Stimulated activated naive CD8-positive, alpha-beta T cell treated with anti-CD3 and anti-CD28 coated beads, Interleukin-15, Interleukin-2, amounts not matched to agents 100 ng/mL and 50 ng/mL, for 24 hours (primary cell): ENCODE measurements at regions not wholly inside any gene's neighbourhood (a gene's known extent, or its start where the extent isn't known, plus 50 kb on each side); places are given as distances from the start of the nearest gene placed in this dataset.

ENCODE experiments used
- H3K27ac Mint-ChIP-seq: one replicate; pipeline ENCODE4 v1.8.0; 2021; ENCODE audit warnings: mild to moderate bottlenecking, mixed read lengths
- H3K27me3 Mint-ChIP-seq: one replicate; pipeline ENCODE4 v1.8.0; 2021; ENCODE audit warnings: mixed read lengths
- H3K36me3 Mint-ChIP-seq: one replicate; pipeline ENCODE4 v1.8.0; 2021; ENCODE audit warnings: low read depth, mixed read lengths
- H3K4me1 Mint-ChIP-seq: one replicate; pipeline ENCODE4 v1.8.0; 2021; ENCODE audit warnings: low read depth, mixed read lengths
- H3K4me3 Mint-ChIP-seq: one replicate; pipeline ENCODE4 v1.8.0; 2021; ENCODE audit warnings: mild to moderate bottlenecking, mixed read lengths
- H3K9me3 Mint-ChIP-seq: one replicate; pipeline ENCODE4 v1.8.0; 2021; ENCODE audit warnings: mixed read lengths

- Mint-ChIP-seq H3K4me3 (no peak overlapping the region), H3K27me3 (peaks cover 36% of the 10 kb centered on the region)
These were observed 60.3 kb downstream of the SEC61B start for GRCh38 chr9:99282406-99282805.

GRCh38 chr9:99285965-99286364, 63.9 kb downstream of the SEC61B start:
- Mint-ChIP-seq H3K9me3 (no peaks in the 10 kb centered on the region), H3K4me3 (no peak overlapping the region), H3K27me3 (peaks cover 42% of the 10 kb centered on the region), H3K4me1 (no peaks in the 10 kb centered on the region), H3K36me3 (no peaks in the 10 kb centered on the region), H3K27ac (no peak overlapping the region)

More at GRCh38 chr9:99282406-99282805, 60.3 kb downstream of the SEC61B start:
- no peaks in the 10 kb centered on the region for H3K36me3 Mint-ChIP-seq
- no peaks in the 10 kb centered on the region for H3K4me1 Mint-ChIP-seq
- no peaks in the 10 kb centered on the region for H3K9me3 Mint-ChIP-seq
- no peak overlapping the region for H3K27ac Mint-ChIP-seq

DNA sequence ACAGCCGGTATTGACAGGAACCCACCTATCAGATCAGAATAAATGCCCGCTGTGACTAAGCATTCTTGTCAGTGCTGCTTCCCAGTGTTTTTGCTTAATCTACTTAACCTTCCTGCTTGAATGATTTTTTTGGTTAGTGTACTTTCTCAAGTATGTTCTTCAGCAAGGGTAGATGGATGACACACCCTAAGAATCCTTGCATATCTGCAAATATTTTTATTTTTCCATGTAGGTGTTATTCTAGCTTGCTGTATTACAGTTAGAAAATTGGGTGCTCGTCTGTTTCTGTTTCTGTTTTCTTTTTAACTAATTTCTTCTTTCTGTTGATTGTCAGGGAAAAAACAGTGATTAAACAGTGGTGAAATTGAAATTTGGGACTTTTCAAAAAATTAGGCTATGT, 64.5 kb downstream of the SEC61B start:
- Mint-ChIP-seq H3K27me3 (peaks cover 42% of the 10 kb centered on the region), H3K4me3 (no peak overlapping the region), H3K36me3 (no peaks in the 10 kb centered on the region), H3K4me1 (no peaks in the 10 kb centered on the region), H3K9me3 (no peaks in the 10 kb centered on the region), H3K27ac (no peak overlapping the region)

- Mint-ChIP-seq H3K9me3 (no peaks in the 10 kb centered on the region), H3K36me3 (no peaks in the 10 kb centered on the region), H3K27me3 (peaks cover 42% of the 10 kb centered on the region), H3K4me1 (no peaks in the 10 kb centered on the region), H3K27ac (no peak overlapping the region), H3K4me3 (no peak overlapping the region)
These were observed 65.6 kb downstream of the SEC61B start for GRCh38 chr9:99287641-99288040.

DNA sequence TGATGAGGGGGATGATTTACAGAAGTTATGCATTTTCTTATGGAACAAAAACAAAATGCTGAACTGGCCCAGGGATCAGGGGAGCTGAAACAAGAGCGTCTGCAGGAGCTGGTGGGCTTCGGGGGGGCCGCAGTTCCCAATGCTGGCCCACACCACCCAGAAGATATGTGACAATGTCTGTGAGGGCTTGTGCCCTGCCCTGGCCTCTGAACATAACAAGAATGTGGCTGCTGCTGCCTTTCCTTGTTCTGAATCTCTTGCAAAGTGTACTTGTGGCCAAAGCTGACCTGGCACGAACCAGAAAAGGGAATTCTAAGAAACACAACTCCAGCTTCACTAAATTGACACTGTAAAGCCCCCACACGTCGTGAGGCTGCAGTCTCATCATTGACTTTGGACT, 66.7 kb downstream of the SEC61B start:
- no peaks in the 10 kb centered on the region for H3K4me1 Mint-ChIP-seq
- peaks cover 40% of the 10 kb centered on the region for H3K27me3 Mint-ChIP-seq
- no peak overlapping the region for H3K4me3 Mint-ChIP-seq
- H3K27ac Mint-ChIP-seq, result no peak overlapping the region
- H3K36me3 Mint-ChIP-seq, result no peaks in the 10 kb centered on the region
- no peaks in the 10 kb centered on the region for H3K9me3 Mint-ChIP-seq

GRCh38 chr9:99294850-99295461, 72.9 kb downstream of the SEC61B start:
- H3K36me3 Mint-ChIP-seq, result no peaks in the 10 kb centered on the region
- H3K27me3 Mint-ChIP-seq, result peaks cover 13% of the 10 kb centered on the region
- no peaks in the 10 kb centered on the region for H3K9me3 Mint-ChIP-seq
- no peak overlapping the region for H3K4me3 Mint-ChIP-seq
- no peak overlapping the region for H3K27ac Mint-ChIP-seq
- H3K4me1 Mint-ChIP-seq, result no peaks in the 10 kb centered on the region

DNA sequence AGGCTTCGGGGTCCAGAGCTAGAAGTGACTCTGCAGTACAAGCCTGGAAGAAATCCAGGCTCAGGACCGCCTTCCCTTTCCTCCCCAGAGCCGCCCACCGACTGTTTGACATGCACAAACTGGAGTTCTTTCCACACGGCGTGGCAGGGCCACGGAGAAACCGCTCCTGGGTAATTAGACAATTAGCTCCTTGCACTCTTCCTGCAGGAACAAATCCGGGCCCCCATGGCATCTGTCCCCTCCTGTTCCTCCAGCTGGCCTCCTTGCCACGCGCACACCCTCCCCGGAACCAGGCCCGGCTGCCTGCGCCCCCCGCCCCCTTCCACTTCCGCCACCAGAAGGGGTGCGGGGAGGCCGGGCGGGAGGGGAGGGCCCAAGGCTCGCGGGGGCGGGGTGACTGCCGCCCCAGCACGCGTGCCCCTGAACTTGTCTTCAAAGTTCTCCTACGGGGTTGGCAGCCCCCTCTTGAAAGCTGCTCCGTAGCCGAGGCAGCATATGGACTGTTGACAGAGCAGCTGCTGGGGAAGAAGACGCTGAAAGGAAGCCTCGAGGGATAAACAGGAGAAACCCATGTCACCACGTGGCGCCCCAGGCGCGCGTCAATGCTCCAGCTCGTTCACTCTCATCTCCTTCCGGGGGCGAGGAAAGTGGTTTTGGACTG, 74.3 kb downstream of the SEC61B start:
- H3K27ac Mint-ChIP-seq, result no peak overlapping the region
- no peaks in the 10 kb centered on the region for H3K36me3 Mint-ChIP-seq
- peaks cover 13% of the 10 kb centered on the region for H3K27me3 Mint-ChIP-seq
- no peak overlapping the region for H3K4me3 Mint-ChIP-seq
- H3K4me1 Mint-ChIP-seq, result no peaks in the 10 kb centered on the region
- no peaks in the 10 kb centered on the region for H3K9me3 Mint-ChIP-seq

DNA sequence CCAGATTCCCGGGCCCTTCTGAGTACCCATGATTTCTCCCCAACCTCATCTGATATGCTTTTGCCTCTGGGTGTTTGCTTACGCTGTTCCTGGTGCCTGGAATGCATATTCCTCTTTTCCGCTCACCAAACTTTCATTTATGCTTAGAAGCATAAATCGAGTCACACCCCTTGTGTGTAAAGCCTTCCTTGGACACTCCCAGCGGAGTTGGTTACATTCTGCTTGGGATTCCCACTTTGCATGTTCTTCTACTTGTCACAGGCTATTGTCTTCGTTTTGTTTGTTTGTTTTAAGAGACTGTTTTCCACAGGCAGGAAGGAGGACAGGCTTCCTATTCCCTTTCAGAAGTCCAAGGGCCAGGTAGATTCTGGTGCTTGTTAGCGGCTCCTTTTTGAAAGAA, 76.5 kb downstream of the SEC61B start:
- Mint-ChIP-seq H3K9me3 (no peaks in the 10 kb centered on the region), H3K27me3 (peaks cover 3% of the 10 kb centered on the region), H3K36me3 (no peaks in the 10 kb centered on the region), H3K4me1 (no peaks in the 10 kb centered on the region), H3K27ac (no peak overlapping the region), H3K4me3 (no peak overlapping the region)

- H3K27ac Mint-ChIP-seq, result no peak overlapping the region
- no peaks in the 10 kb centered on the region for H3K4me1 Mint-ChIP-seq
- H3K27me3 Mint-ChIP-seq, result no peaks in the 10 kb centered on the region
- H3K9me3 Mint-ChIP-seq, result no peaks in the 10 kb centered on the region
- no peaks in the 10 kb centered on the region for H3K36me3 Mint-ChIP-seq
- no peak overlapping the region for H3K4me3 Mint-ChIP-seq
These were observed 77.4 kb downstream of the SEC61B start for GRCh38 chr9:99299211-99300102.

DNA sequence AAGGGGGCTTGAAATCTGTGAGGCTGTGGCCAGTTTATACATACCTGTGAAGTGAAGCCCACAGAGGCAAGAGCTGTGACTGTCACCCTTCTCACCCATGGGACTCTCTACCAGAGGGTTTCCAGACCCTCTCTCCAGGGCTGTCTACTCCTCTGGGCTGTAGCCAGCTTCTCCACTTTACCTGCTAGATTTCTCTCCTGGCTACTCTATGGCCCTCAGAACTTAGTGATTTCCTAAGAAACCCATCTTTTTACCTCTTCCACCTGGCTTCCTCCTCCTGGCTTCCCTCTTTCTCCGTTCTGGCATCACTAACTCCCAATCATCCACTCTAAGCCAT, 78.0 kb downstream of the SEC61B start:
- H3K27ac Mint-ChIP-seq, result no peak overlapping the region
- no peaks in the 10 kb centered on the region for H3K36me3 Mint-ChIP-seq
- H3K9me3 Mint-ChIP-seq, result no peaks in the 10 kb centered on the region
- H3K4me3 Mint-ChIP-seq, result no peak overlapping the region
- no peaks in the 10 kb centered on the region for H3K27me3 Mint-ChIP-seq
- H3K4me1 Mint-ChIP-seq, result no peaks in the 10 kb centered on the region

- Mint-ChIP-seq H3K27ac (no peak overlapping the region), H3K4me1 (no peaks in the 10 kb centered on the region), H3K27me3 (no peaks in the 10 kb centered on the region), H3K9me3 (no peaks in the 10 kb centered on the region), H3K36me3 (no peaks in the 10 kb centered on the region), H3K4me3 (no peak overlapping the region)
These were observed 78.5 kb downstream of the SEC61B start for GRCh38 chr9:99300603-99301002.

DNA sequence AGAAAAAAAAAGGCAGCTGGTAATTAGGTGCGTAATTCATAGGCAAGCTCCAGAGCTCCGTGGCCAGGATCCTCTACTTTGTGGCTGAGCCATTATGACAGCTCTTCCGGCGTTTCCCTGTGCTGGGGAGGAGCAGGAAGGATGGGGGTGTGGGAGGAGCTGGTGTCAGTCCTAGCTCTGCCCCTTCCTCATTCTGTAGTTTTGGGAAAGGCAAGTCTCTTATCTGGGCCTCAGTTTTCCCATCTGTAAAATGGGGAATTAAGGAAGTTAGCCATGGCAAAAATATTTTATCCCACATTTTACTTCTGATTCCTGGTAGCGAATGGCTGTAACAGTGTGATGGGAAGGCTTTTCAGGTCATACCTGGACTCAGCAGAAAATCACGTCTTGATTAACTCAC, 81.1 kb downstream of the SEC61B start:
- no peaks in the 10 kb centered on the region for H3K4me1 Mint-ChIP-seq
- no peaks in the 10 kb centered on the region for H3K9me3 Mint-ChIP-seq
- H3K27me3 Mint-ChIP-seq, result no peaks in the 10 kb centered on the region

GRCh38 chr9:99305124-99305523, 83.0 kb downstream of the SEC61B start:
- Mint-ChIP-seq H3K4me3 (no peak overlapping the region), H3K9me3 (no peaks in the 10 kb centered on the region), H3K4me1 (no peaks in the 10 kb centered on the region), H3K36me3 (no peaks in the 10 kb centered on the region), H3K27me3 (no peaks in the 10 kb centered on the region), H3K27ac (no peak overlapping the region)

More for the DNA sequence above, 81.1 kb downstream of the SEC61B start:
- H3K4me3 Mint-ChIP-seq, result no peak overlapping the region
- H3K36me3 Mint-ChIP-seq, result no peaks in the 10 kb centered on the region
- no peak overlapping the region for H3K27ac Mint-ChIP-seq

- Mint-ChIP-seq H3K27ac (no peak overlapping the region), H3K36me3 (no peaks in the 10 kb centered on the region), H3K9me3 (no peaks in the 10 kb centered on the region)
These were observed 84.0 kb downstream of the SEC61B start for GRCh38 chr9:99305820-99306811.

More at GRCh38 chr9:99305820-99306811, 84.0 kb downstream of the SEC61B start:
- Mint-ChIP-seq H3K4me1 (no peaks in the 10 kb centered on the region), H3K4me3 (no peak overlapping the region), H3K27me3 (no peaks in the 10 kb centered on the region)
